H9 (cell line): ENCODE measurements at regions not wholly inside any gene's neighbourhood (a gene's known extent, or its start where the extent isn't known, plus 50 kb on each side); places are given as distances from the start of the nearest gene placed in this dataset.

Source experiments
- DNase-seq: peaks from one replicate; pipeline ENCODE4 v3.0.0-alpha.2; 2017
- H2AFZ ChIP-seq: one replicate; pipeline ENCODE4 v1.6.1; 2013; ENCODE audit warnings: mild to moderate bottlenecking, low read length, control low read depth, moderate library complexity
- H2AK5ac ChIP-seq: 2 replicates; pipeline ENCODE4 v1.6.1; 2013; ENCODE audit warnings: low read length, control low read depth, mixed read lengths; ENCODE audit not compliant: insufficient read length
- H2BK120ac ChIP-seq: one replicate; pipeline ENCODE4 v1.6.1; 2013; ENCODE audit warnings: low read depth, mild to moderate bottlenecking, low read length, control low read depth, inconsistent platforms; ENCODE audit not compliant: poor library complexity, severe bottlenecking
- H2BK12ac ChIP-seq: 2 replicates; pipeline ENCODE4 v1.6.1; 2013; ENCODE audit warnings: low read length, control low read depth, mixed read lengths, low read depth; ENCODE audit not compliant: insufficient read length
- H2BK15ac ChIP-seq: 2 replicates; pipeline ENCODE4 v1.6.1; 2013; ENCODE audit warnings: low read depth, low read length, control low read depth
- H2BK20ac ChIP-seq: one replicate; pipeline ENCODE4 v1.6.1; 2013; ENCODE audit warnings: low read depth, mild to moderate bottlenecking, low read length, control low read depth, inconsistent platforms; ENCODE audit not compliant: poor library complexity, severe bottlenecking
- H2BK5ac ChIP-seq: 2 replicates; pipeline ENCODE4 v1.6.1; 2013; ENCODE audit warnings: low read length, control low read depth, mixed read lengths; ENCODE audit not compliant: insufficient read length
- H3K14ac ChIP-seq: 2 replicates; pipeline ENCODE4 v1.6.1; 2013; ENCODE audit warnings: low read length, control low read depth; ENCODE audit not compliant: insufficient read depth
- H3K18ac ChIP-seq: 2 replicates; pipeline ENCODE4 v1.6.1; 2013; ENCODE audit warnings: low read depth, mild to moderate bottlenecking, mixed read lengths, low read length, control low read depth; ENCODE audit not compliant: insufficient read length
- H3K23ac ChIP-seq: 2 replicates; pipeline ENCODE4 v1.6.1; 2013; ENCODE audit warnings: low read length, control low read depth, mixed read lengths, low read depth; ENCODE audit not compliant: insufficient read length
- H3K23me2 ChIP-seq: 2 replicates; pipeline ENCODE4 v1.6.1; 2013; ENCODE audit warnings: low read depth, mild to moderate bottlenecking, mixed read lengths, low read length, control low read depth; ENCODE audit not compliant: insufficient read length, poor library complexity, severe bottlenecking
- H3K27ac ChIP-seq: 2 replicates; pipeline ENCODE4 v1.5.1; 2013; ENCODE audit warnings: low read length, control low read depth, mixed read lengths, low read depth; ENCODE audit not compliant: insufficient read length
- H3K27me3 ChIP-seq: 2 replicates; pipeline ENCODE4 v1.6.1; 2013; ENCODE audit warnings: low read length, control low read depth, inconsistent platforms; ENCODE audit not compliant: insufficient read depth
- H3K4ac ChIP-seq: 2 replicates; pipeline ENCODE4 v1.6.1; 2013; ENCODE audit warnings: low read depth, mild to moderate bottlenecking, control low read depth, inconsistent platforms, low read length, moderate library complexity
- H3K4me1 ChIP-seq: 2 replicates; pipeline ENCODE4 v1.6.1; 2013; ENCODE audit warnings: low read length, control low read depth, inconsistent platforms; ENCODE audit not compliant: insufficient read depth
- H3K4me2 ChIP-seq: 2 replicates; pipeline ENCODE4 v1.6.1; 2013; ENCODE audit warnings: low read length, control low read depth, mixed read lengths; ENCODE audit not compliant: insufficient read length, insufficient read depth
- H3K56ac ChIP-seq: 2 replicates; pipeline ENCODE4 v1.6.1; 2013; ENCODE audit warnings: low read depth, mild to moderate bottlenecking, mixed read lengths, low read length, control low read depth; ENCODE audit not compliant: insufficient read length
- H3K79me1 ChIP-seq: 2 replicates; pipeline ENCODE4 v1.6.1; 2013; ENCODE audit warnings: low read depth, mild to moderate bottlenecking, moderate library complexity, low read length, control low read depth, inconsistent platforms; ENCODE audit not compliant: insufficient read depth, poor library complexity, severe bottlenecking
- H3K79me2 ChIP-seq: 2 replicates; pipeline ENCODE4 v1.6.1; 2013; ENCODE audit warnings: low read length, control low read depth, inconsistent platforms; ENCODE audit not compliant: insufficient read depth
- H3K9ac ChIP-seq: 2 replicates; pipeline ENCODE4 v1.6.1; 2013; ENCODE audit warnings: low read length, control low read depth, mixed read lengths; ENCODE audit not compliant: insufficient read length; ENCODE audit errors: extremely low read depth
- H3K9me3 ChIP-seq: one replicate; pipeline ENCODE4 v1.6.1; 2013; ENCODE audit warnings: low read depth, low read length, inconsistent platforms; ENCODE audit not compliant: control insufficient read depth
- H3T11ph ChIP-seq: one replicate; pipeline ENCODE4 v1.6.1; 2013; ENCODE audit warnings: mild to moderate bottlenecking, low read length, control low read depth, inconsistent platforms
- H4K20me1 ChIP-seq: one replicate; pipeline ENCODE4 v1.6.1; 2013; ENCODE audit not compliant: control insufficient read depth, insufficient read length, insufficient read depth
- H4K5ac ChIP-seq: 2 replicates; pipeline ENCODE4 v1.6.1; 2013; ENCODE audit warnings: low read depth, mild to moderate bottlenecking, mixed read lengths, low read length, control low read depth; ENCODE audit not compliant: insufficient read length
- H4K8ac ChIP-seq: replicated peaks from 2 replicates; pipeline ENCODE4 v1.6.1; 2013; ENCODE audit warnings: low read length, control low read depth, mixed read lengths, low read depth; ENCODE audit not compliant: insufficient read length
- H4K91ac ChIP-seq: 2 replicates; pipeline ENCODE4 v1.6.1; 2013; ENCODE audit warnings: low read depth, mild to moderate bottlenecking, moderate library complexity, mixed read lengths, low read length, control low read depth; ENCODE audit not compliant: insufficient read length
- H3K27ac Mint-ChIP-seq, 3 experiments: 2 replicates in 2 of 3; 3 replicates in 1 of 3; pipeline ENCODE4 v1.8.0; 2020 to 2021; ENCODE audit warnings: mixed read lengths in 3 of 3, mild to moderate bottlenecking in 1 of 3, moderate library complexity in 1 of 3
- H3K27me3 Mint-ChIP-seq: 2 replicates; pipeline ENCODE4 v1.8.0; 2021; ENCODE audit warnings: low read depth, mild to moderate bottlenecking, moderate library complexity, mixed read lengths
- H3K36me3 Mint-ChIP-seq, 3 experiments: 2 replicates in 2 of 3; 3 replicates in 1 of 3; pipeline ENCODE4 v1.8.0; 2020 to 2021; ENCODE audit warnings: low read depth in 3 of 3, mixed read lengths in 3 of 3; ENCODE audit not compliant: insufficient read depth in 1 of 3
- H3K4me1 Mint-ChIP-seq, 2 experiments: 2 replicates each; pipeline ENCODE4 v1.8.0; 2020; ENCODE audit warnings: mixed read lengths in 2 of 2
- H3K4me3 Mint-ChIP-seq, 2 experiments: 2 replicates in 1 of 2; 3 replicates in 1 of 2; pipeline ENCODE4 v1.8.0; 2020 to 2021; ENCODE audit warnings: mild to moderate bottlenecking in 2 of 2, mixed read lengths in 2 of 2, moderate library complexity in 1 of 2
- H3K9me3 Mint-ChIP-seq, 2 experiments: 2 replicates in 1 of 2; 3 replicates in 1 of 2; pipeline ENCODE4 v1.8.0; 2020; ENCODE audit warnings: mild to moderate bottlenecking in 2 of 2, mixed read lengths in 2 of 2, moderate library complexity in 1 of 2
- CTCF ChIP-seq: fragments of 200-600 bp; sonication (generic); conservative IDR thresholded peaks from 3 replicates; pipeline ENCODE4 v1.8.0; 2021; ENCODE audit warnings: antibody characterized with exemption, mild to moderate bottlenecking
- WGBS: extraction: QIAGEN DNeasy Blood & Tissue Kit; methylation state at CpG from one replicate; pipeline ENCODE4 v1.1.7; 2013; ENCODE audit warnings: missing lambda C conversion rate, low lambda C conversion rate, mixed read lengths; ENCODE audit not compliant: insufficient read length; ENCODE audit errors: extremely low coverage; 5-methylcytosine and 5-hydroxymethylcytosine counted together

GRCh38 chr1:30312226-30312625, 411.2 kb downstream of the MATN1 start:
- peak; percentile 24 for DNase-seq
- H2BK5ac ChIP-seq, result no peak overlapping the region
- no peaks in the 10 kb centered on the region for H3K4me1 ChIP-seq
- no peaks in the 10 kb centered on the region for H3K23me2 ChIP-seq
- H3K36me3 Mint-ChIP-seq, result peaks cover 0 to 3% (median 0%) of the 10 kb centered on the region in 3 experiments; a peak in 1 of 7 replicates
- no peak overlapping the region for H2AK5ac ChIP-seq
- no peak overlapping the region for H3T11ph ChIP-seq
- H3K9me3 ChIP-seq, result no peaks in the 10 kb centered on the region
- no peaks in the 10 kb centered on the region for H3K27me3 ChIP-seq
- H3K4me1 Mint-ChIP-seq, result peaks cover 0 to 9% of the 10 kb centered on the region in 2 experiments; a peak in 2 of 4 replicates
- H4K8ac ChIP-seq, result no peak overlapping the region
- H4K5ac ChIP-seq, result no peak overlapping the region
- H3K23ac ChIP-seq, result no peak overlapping the region
- H3K27me3 Mint-ChIP-seq, result peaks cover 27% of the 10 kb centered on the region
- peaks cover 2 to 5% of the 10 kb centered on the region in 2 experiments; a peak in 2 of 5 replicates for H3K9me3 Mint-ChIP-seq
- H3K9ac ChIP-seq, result no peak overlapping the region
- no CpG with 5 or more reads among the region's 7 CpGs for WGBS
- no peaks in the 10 kb centered on the region for H3K79me2 ChIP-seq
- no peak overlapping the region for H3K27ac ChIP-seq
- H4K91ac ChIP-seq, result no peak overlapping the region
- no peak overlapping the region for H3K4me2 ChIP-seq
- H3K56ac ChIP-seq, result no peak overlapping the region
- H3K4me3 Mint-ChIP-seq, result no peak overlapping the region
- no peaks in the 10 kb centered on the region for H4K20me1 ChIP-seq
- H3K14ac ChIP-seq, result no peak overlapping the region
- no peak overlapping the region for H2AFZ ChIP-seq
- H3K4ac ChIP-seq, result no peak overlapping the region
- H3K79me1 ChIP-seq, result no peaks in the 10 kb centered on the region
- H3K27ac Mint-ChIP-seq, result peak overlapping the region in 2 of 3 experiments; percentile 57 to 66; a peak in 3 of 7 replicates
- TF ChIP-seq CTCF, result no peak
- no peak overlapping the region for H2BK20ac ChIP-seq
- H2BK12ac ChIP-seq, result no peak overlapping the region
- no peak overlapping the region for H2BK120ac ChIP-seq
- no peak overlapping the region for H3K18ac ChIP-seq
- no peak overlapping the region for H2BK15ac ChIP-seq
